Testis (tissue), 2 donors: ENCODE measurements at regions not wholly inside any gene's neighbourhood (a gene's known extent, or its start where the extent isn't known, plus 50 kb on each side); places are given as distances from the start of the nearest gene placed in this dataset.

Experiments used
- POLR2A ChIP-seq: fragments of 450-650 bp; IDR thresholded peaks from one replicate; pipeline ENCODE4 v1.6.1; 2017; ENCODE audit warnings: antibody characterized with exemption, mild to moderate bottlenecking, moderate library complexity
- TF ChIP-seq, protein P1 (sequence below), 3 experiments: fragments of 450-650 bp in 2 of 3; fragments of 200-600 bp in 1 of 3; sonication (generic) in 1 of 3; IDR thresholded peaks; one replicate each; pipeline ENCODE4 v1.5.1; 2016 to 2019; ENCODE audit warnings: antibody characterized with exemption in 3 of 3, mild to moderate bottlenecking in 2 of 3, moderate library complexity in 1 of 3

DNA sequence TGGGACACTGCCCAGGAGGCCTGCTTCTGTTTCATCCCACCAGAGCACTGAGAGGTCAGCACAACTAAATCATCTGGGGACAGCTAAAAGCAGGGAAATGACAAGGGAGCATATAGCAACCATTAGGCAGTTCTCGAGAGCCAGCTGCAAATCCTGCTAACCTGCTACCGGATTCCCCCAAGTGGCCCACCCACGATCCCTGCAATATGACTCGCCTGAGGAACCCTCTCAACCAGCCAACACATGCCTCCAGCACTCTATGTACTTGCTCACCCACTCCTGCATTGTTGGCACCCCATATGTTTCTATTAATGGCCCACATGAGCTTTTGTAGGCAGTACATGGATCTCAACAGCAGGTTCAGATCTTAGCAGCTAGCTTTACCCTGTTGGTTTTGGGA is 326.0 kb downstream of the GABRG2 start:
- TF ChIP-seq, protein P1, sequence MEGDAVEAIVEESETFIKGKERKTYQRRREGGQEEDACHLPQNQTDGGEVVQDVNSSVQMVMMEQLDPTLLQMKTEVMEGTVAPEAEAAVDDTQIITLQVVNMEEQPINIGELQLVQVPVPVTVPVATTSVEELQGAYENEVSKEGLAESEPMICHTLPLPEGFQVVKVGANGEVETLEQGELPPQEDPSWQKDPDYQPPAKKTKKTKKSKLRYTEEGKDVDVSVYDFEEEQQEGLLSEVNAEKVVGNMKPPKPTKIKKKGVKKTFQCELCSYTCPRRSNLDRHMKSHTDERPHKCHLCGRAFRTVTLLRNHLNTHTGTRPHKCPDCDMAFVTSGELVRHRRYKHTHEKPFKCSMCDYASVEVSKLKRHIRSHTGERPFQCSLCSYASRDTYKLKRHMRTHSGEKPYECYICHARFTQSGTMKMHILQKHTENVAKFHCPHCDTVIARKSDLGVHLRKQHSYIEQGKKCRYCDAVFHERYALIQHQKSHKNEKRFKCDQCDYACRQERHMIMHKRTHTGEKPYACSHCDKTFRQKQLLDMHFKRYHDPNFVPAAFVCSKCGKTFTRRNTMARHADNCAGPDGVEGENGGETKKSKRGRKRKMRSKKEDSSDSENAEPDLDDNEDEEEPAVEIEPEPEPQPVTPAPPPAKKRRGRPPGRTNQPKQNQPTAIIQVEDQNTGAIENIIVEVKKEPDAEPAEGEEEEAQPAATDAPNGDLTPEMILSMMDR (IDR thresholded peaks at IDR 0.05) = no peak
- TF ChIP-seq POLR2A = no peak
